WTC11 (cell line): ENCODE measurements at regions not wholly inside any gene's neighbourhood (a gene's known extent, or its start where the extent isn't known, plus 50 kb on each side); places are given as distances from the start of the nearest gene placed in this dataset.

Source experiments
- TF ChIP-seq, protein P1 (sequence below): sonication (generic); formaldehyde crosslinking; conservative IDR thresholded peaks from 2 replicates; pipeline ENCODE4 v1.8.1; 2022; ENCODE audit warnings: mild to moderate bottlenecking, missing genetic modification reagents
- TF ChIP-seq, protein P2 (sequence below): fragments of 200-600 bp; IDR thresholded peaks from 2 replicates; pipeline ENCODE4 v1.8.0; 2022; ENCODE audit warnings: antibody characterized with exemption

DNA sequence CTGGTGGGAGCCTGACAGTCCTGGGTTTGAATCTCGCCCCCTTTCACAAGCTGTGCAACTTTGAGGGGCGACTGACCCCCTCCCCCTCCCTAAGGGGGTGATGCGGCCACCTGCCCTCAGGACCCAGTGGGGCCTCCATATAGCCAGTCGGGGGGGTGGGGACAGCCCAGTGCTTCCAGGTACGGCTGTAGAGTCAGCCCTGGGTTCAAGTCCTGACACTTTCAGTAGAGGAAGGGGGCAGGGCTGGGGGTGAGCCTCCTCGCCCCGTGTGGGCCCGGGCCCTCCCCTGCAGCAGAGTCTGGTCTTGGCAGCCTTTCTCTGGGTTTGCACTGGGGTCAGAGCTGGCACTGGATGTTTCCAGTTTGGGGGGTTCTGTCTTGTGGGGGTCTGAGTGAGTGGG is 216.3 kb downstream of the C9orf50 start:
- TF ChIP-seq, protein P1, sequence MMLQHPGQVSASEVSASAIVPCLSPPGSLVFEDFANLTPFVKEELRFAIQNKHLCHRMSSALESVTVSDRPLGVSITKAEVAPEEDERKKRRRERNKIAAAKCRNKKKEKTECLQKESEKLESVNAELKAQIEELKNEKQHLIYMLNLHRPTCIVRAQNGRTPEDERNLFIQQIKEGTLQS (CRISPR knock-in tag): no peak
- TF ChIP-seq, protein P2, sequence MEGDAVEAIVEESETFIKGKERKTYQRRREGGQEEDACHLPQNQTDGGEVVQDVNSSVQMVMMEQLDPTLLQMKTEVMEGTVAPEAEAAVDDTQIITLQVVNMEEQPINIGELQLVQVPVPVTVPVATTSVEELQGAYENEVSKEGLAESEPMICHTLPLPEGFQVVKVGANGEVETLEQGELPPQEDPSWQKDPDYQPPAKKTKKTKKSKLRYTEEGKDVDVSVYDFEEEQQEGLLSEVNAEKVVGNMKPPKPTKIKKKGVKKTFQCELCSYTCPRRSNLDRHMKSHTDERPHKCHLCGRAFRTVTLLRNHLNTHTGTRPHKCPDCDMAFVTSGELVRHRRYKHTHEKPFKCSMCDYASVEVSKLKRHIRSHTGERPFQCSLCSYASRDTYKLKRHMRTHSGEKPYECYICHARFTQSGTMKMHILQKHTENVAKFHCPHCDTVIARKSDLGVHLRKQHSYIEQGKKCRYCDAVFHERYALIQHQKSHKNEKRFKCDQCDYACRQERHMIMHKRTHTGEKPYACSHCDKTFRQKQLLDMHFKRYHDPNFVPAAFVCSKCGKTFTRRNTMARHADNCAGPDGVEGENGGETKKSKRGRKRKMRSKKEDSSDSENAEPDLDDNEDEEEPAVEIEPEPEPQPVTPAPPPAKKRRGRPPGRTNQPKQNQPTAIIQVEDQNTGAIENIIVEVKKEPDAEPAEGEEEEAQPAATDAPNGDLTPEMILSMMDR: no peak
